Nephron (organoid): ENCODE measurements at regions not wholly inside any gene's neighbourhood (a gene's known extent, or its start where the extent isn't known, plus 50 kb on each side); places are given as distances from the start of the nearest gene placed in this dataset.

Experiments used
- H3K27ac Mint-ChIP-seq, 3 experiments: 2 replicates each; pipeline ENCODE4 v1.8.0; 2020; ENCODE audit warnings: mixed read lengths in 3 of 3, mild to moderate bottlenecking in 2 of 3, moderate library complexity in 1 of 3
- H3K27me3 Mint-ChIP-seq: 2 replicates; pipeline ENCODE4 v1.8.0; 2021; ENCODE audit warnings: low read depth, mild to moderate bottlenecking, moderate library complexity, mixed read lengths
- H3K36me3 Mint-ChIP-seq: 2 replicates; pipeline ENCODE4 v1.8.0; 2020; ENCODE audit warnings: low read depth, mixed read lengths
- H3K4me1 Mint-ChIP-seq: 2 replicates; pipeline ENCODE4 v1.8.0; 2020; ENCODE audit warnings: mixed read lengths
- H3K4me3 Mint-ChIP-seq, 3 experiments: 2 replicates each; pipeline ENCODE4 v1.8.0; 2020; ENCODE audit warnings: mild to moderate bottlenecking in 3 of 3, mixed read lengths in 3 of 3, moderate library complexity in 2 of 3
- H3K9me3 Mint-ChIP-seq: 2 replicates; pipeline ENCODE4 v1.8.0; 2020; ENCODE audit warnings: mixed read lengths
- TF ChIP-seq, protein P1 (sequence below), 3 experiments: fragments of 200-600 bp; sonication (generic); IDR thresholded peaks; one replicate each; pipeline ENCODE4 v1.5.0; 2021; ENCODE audit warnings: antibody characterized with exemption in 3 of 3; ENCODE audit not compliant: unreplicated experiment in 3 of 3

DNA sequence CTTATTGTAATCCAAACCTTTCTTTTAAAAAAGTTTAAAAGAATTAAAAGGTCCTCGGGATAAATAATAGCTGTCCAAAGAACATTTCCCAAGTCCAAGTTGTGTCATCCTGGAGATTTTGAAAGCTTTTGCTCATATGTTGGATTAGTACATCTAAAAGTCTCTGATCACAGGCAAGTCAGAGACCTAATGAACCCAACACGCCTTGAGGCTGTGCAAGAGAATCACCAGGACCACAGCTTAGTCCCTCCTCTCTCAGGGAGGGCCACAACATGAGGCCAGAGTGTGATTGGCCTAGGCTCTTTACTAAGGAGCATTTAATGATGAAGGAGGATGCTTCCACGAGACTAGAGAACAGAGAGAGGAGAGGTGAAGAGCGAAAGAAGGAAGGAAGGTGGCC lies 98.7 kb upstream of the OR5AK2 start:
- Mint-ChIP-seq H3K27ac (no peak overlapping the region), H3K36me3 (no peaks in the 10 kb centered on the region), H3K4me1 (no peaks in the 10 kb centered on the region), H3K4me3 (no peak overlapping the region), H3K27me3 (peaks cover 6% of the 10 kb centered on the region), H3K9me3 (no peaks in the 10 kb centered on the region)
- TF ChIP-seq, protein P1, sequence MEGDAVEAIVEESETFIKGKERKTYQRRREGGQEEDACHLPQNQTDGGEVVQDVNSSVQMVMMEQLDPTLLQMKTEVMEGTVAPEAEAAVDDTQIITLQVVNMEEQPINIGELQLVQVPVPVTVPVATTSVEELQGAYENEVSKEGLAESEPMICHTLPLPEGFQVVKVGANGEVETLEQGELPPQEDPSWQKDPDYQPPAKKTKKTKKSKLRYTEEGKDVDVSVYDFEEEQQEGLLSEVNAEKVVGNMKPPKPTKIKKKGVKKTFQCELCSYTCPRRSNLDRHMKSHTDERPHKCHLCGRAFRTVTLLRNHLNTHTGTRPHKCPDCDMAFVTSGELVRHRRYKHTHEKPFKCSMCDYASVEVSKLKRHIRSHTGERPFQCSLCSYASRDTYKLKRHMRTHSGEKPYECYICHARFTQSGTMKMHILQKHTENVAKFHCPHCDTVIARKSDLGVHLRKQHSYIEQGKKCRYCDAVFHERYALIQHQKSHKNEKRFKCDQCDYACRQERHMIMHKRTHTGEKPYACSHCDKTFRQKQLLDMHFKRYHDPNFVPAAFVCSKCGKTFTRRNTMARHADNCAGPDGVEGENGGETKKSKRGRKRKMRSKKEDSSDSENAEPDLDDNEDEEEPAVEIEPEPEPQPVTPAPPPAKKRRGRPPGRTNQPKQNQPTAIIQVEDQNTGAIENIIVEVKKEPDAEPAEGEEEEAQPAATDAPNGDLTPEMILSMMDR (IDR thresholded peaks at IDR 0.05; ENCODE audit: unreplicated experiment in 3 of 3): no peak

- no peaks in the 10 kb centered on the region for H3K4me1 Mint-ChIP-seq
- H3K27ac Mint-ChIP-seq: no peak overlapping the region
- H3K27me3 Mint-ChIP-seq: peaks cover 4% of the 10 kb centered on the region
- no peak overlapping the region for H3K4me3 Mint-ChIP-seq
- TF ChIP-seq, protein P1 (IDR thresholded peaks at IDR 0.05; ENCODE audit: unreplicated experiment in 3 of 3): no peak
- H3K36me3 Mint-ChIP-seq: no peaks in the 10 kb centered on the region
- H3K9me3 Mint-ChIP-seq: no peaks in the 10 kb centered on the region
These were observed 100.8 kb upstream of the OR5AK2 start for GRCh38 chr11:56887940-56888339.

- Mint-ChIP-seq H3K36me3 (no peaks in the 10 kb centered on the region), H3K4me3 (no peak overlapping the region), H3K9me3 (no peaks in the 10 kb centered on the region), H3K27ac (no peak overlapping the region), H3K27me3 (peaks cover 6% of the 10 kb centered on the region), H3K4me1 (no peaks in the 10 kb centered on the region)
- TF ChIP-seq, protein P1 (IDR thresholded peaks at IDR 0.05; ENCODE audit: unreplicated experiment in 3 of 3): no peak
These were observed 102.3 kb upstream of the OR5AK2 start for GRCh38 chr11:56886455-56886854.

GRCh38 chr11:56885854-56886253 lies 102.9 kb upstream of the OR5AK2 start:
- TF ChIP-seq, protein P1 (IDR thresholded peaks at IDR 0.05; ENCODE audit: unreplicated experiment in 3 of 3): no peak
- H3K27ac Mint-ChIP-seq: no peak overlapping the region
- H3K4me3 Mint-ChIP-seq: no peak overlapping the region

GRCh38 chr11:56885177-56885576 lies 103.5 kb upstream of the OR5AK2 start:
- Mint-ChIP-seq H3K36me3 (no peaks in the 10 kb centered on the region), H3K9me3 (no peaks in the 10 kb centered on the region), H3K4me3 (no peak overlapping the region), H3K27me3 (peaks cover 3% of the 10 kb centered on the region), H3K4me1 (no peaks in the 10 kb centered on the region), H3K27ac (peak overlapping the region in 1 of 3 experiments; percentile 29)
- TF ChIP-seq, protein P1 (IDR thresholded peaks at IDR 0.05; ENCODE audit: unreplicated experiment in 3 of 3): no peak

More at GRCh38 chr11:56885854-56886253, 102.9 kb upstream of the OR5AK2 start:
- Mint-ChIP-seq H3K36me3 (no peaks in the 10 kb centered on the region), H3K9me3 (no peaks in the 10 kb centered on the region), H3K4me1 (no peaks in the 10 kb centered on the region), H3K27me3 (peaks cover 5% of the 10 kb centered on the region)

DNA sequence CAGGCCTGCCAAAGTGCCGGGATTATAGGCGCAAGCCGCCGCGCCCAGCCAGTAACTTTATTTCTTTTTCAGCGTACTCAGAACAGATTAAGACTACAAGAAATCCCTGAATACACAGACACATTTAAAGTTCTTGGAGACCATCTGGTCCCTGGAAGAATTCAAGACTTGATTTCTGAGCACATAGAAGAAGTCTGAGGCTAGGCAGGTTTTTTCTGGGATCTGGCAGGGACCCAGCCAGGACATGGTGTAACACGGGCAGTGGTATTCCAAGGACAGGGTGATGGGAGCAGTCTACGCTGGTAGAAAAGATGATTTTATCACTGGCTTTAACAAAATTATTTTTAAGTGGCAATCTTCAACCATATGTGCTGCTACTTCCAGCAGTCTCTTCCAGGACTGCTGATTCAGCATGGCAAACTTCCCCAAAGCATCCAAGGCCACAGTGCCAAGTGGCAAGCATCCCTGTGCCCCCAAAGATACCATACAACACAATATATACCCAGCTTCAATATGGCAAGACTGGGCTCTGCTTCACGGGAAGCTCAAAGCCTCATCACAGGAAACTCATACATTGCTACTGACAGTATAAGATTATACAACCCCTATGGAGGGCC lies 105.2 kb upstream of the OR5AK2 start:
- TF ChIP-seq, protein P1 (IDR thresholded peaks at IDR 0.05; ENCODE audit: unreplicated experiment in 3 of 3): no peak
- Mint-ChIP-seq H3K9me3 (no peaks in the 10 kb centered on the region), H3K36me3 (no peaks in the 10 kb centered on the region), H3K27ac (no peak overlapping the region), H3K4me3 (no peak overlapping the region), H3K27me3 (peaks cover 3% of the 10 kb centered on the region), H3K4me1 (no peaks in the 10 kb centered on the region)
